Aorta (tissue), 5 donors: ENCODE measurements at regions not wholly inside any gene's neighbourhood (a gene's known extent, or its start where the extent isn't known, plus 50 kb on each side); places are given as distances from the start of the nearest gene placed in this dataset.
A peak's percentile ranks its signal among the peaks of the same experiment; 100 is the strongest.

Experiments
- ATAC-seq: fragments of 200-7000 bp; cut with Tn5 transposase; one replicate; pipeline ENCODE4 v1.9.1; 2022; ENCODE audit warnings: moderate library complexity; ENCODE audit not compliant: low FRiP score
- DNase-seq, 2 donors: peaks; one replicate each; pipeline ENCODE4 v3.0.0-alpha.2; 2020
- H3K27ac ChIP-seq, 2 donors: one replicate each; pipeline ENCODE4 v1.5.1; 2013; ENCODE audit warnings: low read length in 2 of 2, mild to moderate bottlenecking in 2 of 2, moderate library complexity in 2 of 2, control low read depth in 1 of 2, inconsistent platforms in 1 of 2, low read depth in 1 of 2
- H3K27me3 ChIP-seq, 2 donors: one replicate each; pipeline ENCODE4 v1.6.1; 2013; ENCODE audit warnings: control low read depth in 1 of 2, low read length in 1 of 2, mild to moderate bottlenecking in 1 of 2, moderate library complexity in 1 of 2; ENCODE audit not compliant: insufficient read depth in 2 of 2, control insufficient read depth in 1 of 2
- H3K36me3 ChIP-seq, 2 donors: one replicate each; pipeline ENCODE4 v1.6.1; 2013; ENCODE audit warnings: control low read depth in 1 of 2, low read length in 1 of 2, mild to moderate bottlenecking in 1 of 2; ENCODE audit not compliant: insufficient read depth in 2 of 2, control insufficient read depth in 1 of 2
- H3K4me1 ChIP-seq, 2 donors: one replicate each; pipeline ENCODE4 v1.6.1; 2013; ENCODE audit warnings: low read length in 2 of 2, control low read depth in 1 of 2, mild to moderate bottlenecking in 1 of 2, moderate library complexity in 1 of 2; ENCODE audit not compliant: insufficient read depth in 2 of 2, control insufficient read depth in 1 of 2
- H3K4me3 ChIP-seq, 2 donors: one replicate each; pipeline ENCODE4 v1.5.1; 2013; ENCODE audit warnings: low read length in 2 of 2, control low read depth in 1 of 2, mild to moderate bottlenecking in 1 of 2
- H3K9me3 ChIP-seq: one replicate; pipeline ENCODE4 v1.6.1; 2013; ENCODE audit warnings: mild to moderate bottlenecking, low read length; ENCODE audit not compliant: control insufficient read depth
- WGBS, 2 donors: extraction: QIAGEN DNeasy Blood & Tissue Kit; methylation state at CpG; one replicate each; pipeline ENCODE4 v1.1.7; 2013; 5-methylcytosine and 5-hydroxymethylcytosine counted together
- intact Hi-C, 2 donors: fragments of 100-400 bp; cut with DNase I; formaldehyde crosslinking; loops; one replicate each; pipeline versions ENCODE4 v1.14.2 to v1.15.0; 2022
- donor health status: healthy with polysubstance abuse.
- donor health status: Bipolar disorder and iron deficiency.
- donor health status: DM: no; HTN: no; CAD: no.
- donor health status: DM: no; HTN: no; CAD: no.
- donor health status: DM: yes; HTN: yes; CAD: no.

GRCh38 chr5:74040811-74041491 lies 415.0 kb downstream of the ARHGEF28 start:
- Histone ChIP-seq H3K27ac (no peak overlapping the region), H3K4me3 (no peak overlapping the region), H3K27me3 (no peaks in the 10 kb centered on the region), H3K4me1 (no peaks in the 10 kb centered on the region), H3K9me3 (no peaks in the 10 kb centered on the region), H3K36me3 (no peaks in the 10 kb centered on the region)
- intact Hi-C loops, result no loop called here
- 40 to 70% methylated on average over 5 of the region's 5 CpGs for WGBS, 2 donors
- ATAC-seq (no peak), DNase-seq (no peak)

GRCh38 chr5:74040065-74040551 lies 414.1 kb downstream of the ARHGEF28 start:
- Histone ChIP-seq H3K9me3 (no peaks in the 10 kb centered on the region), H3K36me3 (no peaks in the 10 kb centered on the region), H3K4me1 (no peaks in the 10 kb centered on the region), H3K27ac (no peak overlapping the region), H3K4me3 (no peak overlapping the region), H3K27me3 (no peaks in the 10 kb centered on the region)
- no peak for DNase-seq
- intact Hi-C loops, result no loop called here
- peak; percentile 55 for ATAC-seq
- WGBS, 2 donors, result 69 to 72% methylated on average over 2 of the region's 2 CpGs

- H3K27me3 ChIP-seq, result no peaks in the 10 kb centered on the region
- no peaks in the 10 kb centered on the region for H3K4me1 ChIP-seq
- ATAC-seq (no peak), DNase-seq (no peak)
- intact Hi-C loops, result loop anchor here (5.0 to 10.0 kb wide), 2 partner anchors 133 to 610 kb away; no protein-coding TSS in a partner anchor
- no peak overlapping the region for H3K4me3 ChIP-seq
- no peak overlapping the region for H3K27ac ChIP-seq
- no peaks in the 10 kb centered on the region for H3K36me3 ChIP-seq
- H3K9me3 ChIP-seq, result no peaks in the 10 kb centered on the region
- 76 to 94% methylated on average over 2 of the region's 2 CpGs for WGBS, 2 donors
These were observed 411.3 kb downstream of the ARHGEF28 start for GRCh38 chr5:74037321-74037720.

GRCh38 chr5:74035521-74035937 lies 409.5 kb downstream of the ARHGEF28 start:
- DNase-seq (no peak), ATAC-seq (peak; percentile 66)
- WGBS, 2 donors, result 57 to 63% methylated on average over 6 of the region's 6 CpGs
- Histone ChIP-seq H3K27ac (no peak overlapping the region), H3K4me3 (no peak overlapping the region), H3K9me3 (no peaks in the 10 kb centered on the region), H3K36me3 (no peaks in the 10 kb centered on the region), H3K27me3 (no peaks in the 10 kb centered on the region), H3K4me1 (no peaks in the 10 kb centered on the region)
- intact Hi-C loops, result loop anchor here (5.0 to 10.0 kb wide), 2 partner anchors 131 to 612 kb away; no protein-coding TSS in a partner anchor

GRCh38 chr5:74034733-74035132 lies 408.7 kb downstream of the ARHGEF28 start:
- WGBS, 2 donors, result 79 to 84% methylated on average over 11 of the region's 11 CpGs
- no peak for ATAC-seq

GRCh38 chr5:74032617-74033016 lies 406.6 kb downstream of the ARHGEF28 start:
- intact Hi-C loops, result loop anchor here (10.0 kb wide), 1 partner anchor 128 kb away; no protein-coding TSS in a partner anchor
- ATAC-seq, result no peak

More at GRCh38 chr5:74034733-74035132, 408.7 kb downstream of the ARHGEF28 start:
- no peak overlapping the region for H3K4me3 ChIP-seq
- H3K27ac ChIP-seq, result no peak overlapping the region
- no peaks in the 10 kb centered on the region for H3K9me3 ChIP-seq
- DNase-seq, result no peak
- H3K4me1 ChIP-seq, result no peaks in the 10 kb centered on the region
- intact Hi-C loops, result loop anchor here (5.0 to 10.0 kb wide), 2 partner anchors 130 to 613 kb away; no protein-coding TSS in a partner anchor
- no peaks in the 10 kb centered on the region for H3K27me3 ChIP-seq
- H3K36me3 ChIP-seq, result no peaks in the 10 kb centered on the region

GRCh38 chr5:74031536-74031935 lies 405.5 kb downstream of the ARHGEF28 start:
- WGBS, 2 donors, result 88 to 91% methylated on average over 3 of the region's 3 CpGs
- H3K27ac ChIP-seq, result no peak overlapping the region
- H3K27me3 ChIP-seq, result no peaks in the 10 kb centered on the region
- DNase-seq, result no peak
- no peak for ATAC-seq
- H3K9me3 ChIP-seq, result no peaks in the 10 kb centered on the region
- no peaks in the 10 kb centered on the region for H3K36me3 ChIP-seq
- intact Hi-C loops, result loop anchor here (10.0 kb wide), 1 partner anchor 127 kb away; no protein-coding TSS in a partner anchor
- no peaks in the 10 kb centered on the region for H3K4me1 ChIP-seq
- H3K4me3 ChIP-seq, result no peak overlapping the region

More at GRCh38 chr5:74032617-74033016, 406.6 kb downstream of the ARHGEF28 start:
- Histone ChIP-seq H3K27ac (no peak overlapping the region), H3K4me1 (no peaks in the 10 kb centered on the region), H3K9me3 (no peaks in the 10 kb centered on the region), H3K27me3 (no peaks in the 10 kb centered on the region), H3K36me3 (no peaks in the 10 kb centered on the region), H3K4me3 (no peak overlapping the region)
- DNase-seq, result no peak
- 94 to 100% methylated on average over 1 of the region's 1 CpG for WGBS, 2 donors

GRCh38 chr5:74030821-74031220 lies 404.8 kb downstream of the ARHGEF28 start:
- intact Hi-C loops, result loop anchor here (10.0 kb wide), 1 partner anchor 126 kb away; no protein-coding TSS in a partner anchor
- H3K27me3 ChIP-seq, result no peaks in the 10 kb centered on the region
- no peak for ATAC-seq

GRCh38 chr5:74030371-74030770 lies 404.4 kb downstream of the ARHGEF28 start:
- H3K27me3 ChIP-seq, result no peaks in the 10 kb centered on the region
- no peaks in the 10 kb centered on the region for H3K9me3 ChIP-seq
- intact Hi-C loops, result loop anchor here (10.0 kb wide), 1 partner anchor 126 kb away; no protein-coding TSS in a partner anchor
- DNase-seq, result no peak
- no peaks in the 10 kb centered on the region for H3K36me3 ChIP-seq
- 95 to 96% methylated on average over 4 of the region's 4 CpGs for WGBS, 2 donors
- no peak for ATAC-seq
- H3K4me3 ChIP-seq, result no peak overlapping the region
- H3K27ac ChIP-seq, result no peak overlapping the region
- no peaks in the 10 kb centered on the region for H3K4me1 ChIP-seq

More at GRCh38 chr5:74030821-74031220, 404.8 kb downstream of the ARHGEF28 start:
- Histone ChIP-seq H3K4me1 (no peaks in the 10 kb centered on the region), H3K27ac (no peak overlapping the region), H3K36me3 (no peaks in the 10 kb centered on the region), H3K9me3 (no peaks in the 10 kb centered on the region), H3K4me3 (no peak overlapping the region)
- 94% methylated on average over 5 of the region's 5 CpGs for WGBS, 2 donors
- no peak for DNase-seq
